ENCODE measurements at regions not wholly inside any gene's neighbourhood (a gene's known extent, or its start where the extent isn't known, plus 50 kb on each side); places are given as distances from the start of the nearest gene placed in this dataset.

DNA sequence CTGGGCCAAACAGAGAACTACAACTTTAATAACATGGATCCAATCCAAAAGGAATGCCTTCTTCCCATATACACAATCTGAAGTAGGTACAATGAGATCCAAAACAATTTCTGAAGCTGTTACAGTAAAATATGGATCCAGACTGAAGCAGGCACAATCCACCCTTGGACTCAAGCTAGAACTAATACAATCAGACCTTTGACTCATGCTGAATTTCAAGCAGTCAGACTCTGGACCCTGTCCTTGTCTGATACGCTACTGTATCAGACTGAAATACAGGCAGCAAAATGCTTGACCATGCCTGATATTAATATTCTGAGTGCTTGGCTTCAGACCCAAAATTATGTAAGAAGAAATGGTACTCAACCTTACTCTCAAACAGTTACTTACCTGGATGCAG, 57.0 kb upstream of the RBMY1B start:
- TF ChIP-seq, protein P1, sequence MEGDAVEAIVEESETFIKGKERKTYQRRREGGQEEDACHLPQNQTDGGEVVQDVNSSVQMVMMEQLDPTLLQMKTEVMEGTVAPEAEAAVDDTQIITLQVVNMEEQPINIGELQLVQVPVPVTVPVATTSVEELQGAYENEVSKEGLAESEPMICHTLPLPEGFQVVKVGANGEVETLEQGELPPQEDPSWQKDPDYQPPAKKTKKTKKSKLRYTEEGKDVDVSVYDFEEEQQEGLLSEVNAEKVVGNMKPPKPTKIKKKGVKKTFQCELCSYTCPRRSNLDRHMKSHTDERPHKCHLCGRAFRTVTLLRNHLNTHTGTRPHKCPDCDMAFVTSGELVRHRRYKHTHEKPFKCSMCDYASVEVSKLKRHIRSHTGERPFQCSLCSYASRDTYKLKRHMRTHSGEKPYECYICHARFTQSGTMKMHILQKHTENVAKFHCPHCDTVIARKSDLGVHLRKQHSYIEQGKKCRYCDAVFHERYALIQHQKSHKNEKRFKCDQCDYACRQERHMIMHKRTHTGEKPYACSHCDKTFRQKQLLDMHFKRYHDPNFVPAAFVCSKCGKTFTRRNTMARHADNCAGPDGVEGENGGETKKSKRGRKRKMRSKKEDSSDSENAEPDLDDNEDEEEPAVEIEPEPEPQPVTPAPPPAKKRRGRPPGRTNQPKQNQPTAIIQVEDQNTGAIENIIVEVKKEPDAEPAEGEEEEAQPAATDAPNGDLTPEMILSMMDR (IDR thresholded peaks at IDR 0.05): no peak
- TF ChIP-seq EZH2 (IDR thresholded peaks at IDR 0.05; ENCODE audit: borderline replicate concordance, insufficient read depth, low read depth, low read length, poor library complexity, severe bottlenecking): no peak
